MM.1S (cell line): ENCODE measurements at regions not wholly inside any gene's neighbourhood (a gene's known extent, or its start where the extent isn't known, plus 50 kb on each side); places are given as distances from the start of the nearest gene placed in this dataset.
A peak's percentile ranks its signal among the peaks of the same experiment; 100 is the strongest.

ENCODE experiments used
- DNase-seq: peaks from one replicate; pipeline ENCODE4 v3.0.0-alpha.2; 2015
- H2AFZ ChIP-seq: fragments of 300-600 bp; sonication (generic); 2 replicates; pipeline ENCODE4 v1.6.0; 2016; ENCODE audit warnings: antibody characterized with exemption, low read length
- H3F3A ChIP-seq: fragments of 300-600 bp; sonication (generic); 2 replicates; pipeline ENCODE4 v1.6.1; 2016; ENCODE audit warnings: mild to moderate bottlenecking, antibody characterized with exemption, low read length, moderate library complexity, mixed read lengths; ENCODE audit not compliant: insufficient read depth
- H3K27ac ChIP-seq: fragments of 300-600 bp; sonication (generic); 2 replicates; pipeline ENCODE4 v1.5.1; 2016; ENCODE audit warnings: mild to moderate bottlenecking, low read length
- H3K27me3 ChIP-seq: fragments of 300-600 bp; sonication (generic); replicated peaks from 2 replicates; pipeline ENCODE4 v1.6.0; 2016; ENCODE audit warnings: low read length; ENCODE audit not compliant: insufficient read depth
- H3K36me3 ChIP-seq: fragments of 300-600 bp; sonication (generic); replicated peaks from 2 replicates; pipeline ENCODE4 v1.6.1; 2016; ENCODE audit warnings: mild to moderate bottlenecking, low read length, mixed read lengths; ENCODE audit not compliant: insufficient read depth
- H3K4me1 ChIP-seq: fragments of 300-600 bp; sonication (generic); 2 replicates; pipeline ENCODE4 v1.6.1; 2016; ENCODE audit warnings: low read length, mixed read lengths
- H3K4me2 ChIP-seq: fragments of 300-600 bp; sonication (generic); 2 replicates; pipeline ENCODE4 v1.6.0; 2016; ENCODE audit warnings: low read depth, low read length
- H3K4me3 ChIP-seq: fragments of 300-600 bp; sonication (generic); 2 replicates; pipeline ENCODE4 v1.5.1; 2016; ENCODE audit warnings: low read length, mixed read lengths
- H3K79me2 ChIP-seq: fragments of 300-600 bp; sonication (generic); 2 replicates; pipeline ENCODE4 v1.6.1; 2016; ENCODE audit warnings: mixed run types, low read length, mixed read lengths
- H3K9ac ChIP-seq: fragments of 300-600 bp; sonication (generic); 2 replicates; pipeline ENCODE4 v1.6.1; 2016; ENCODE audit warnings: low read length, mixed read lengths
- H3K9me2 ChIP-seq: fragments of 300-600 bp; sonication (generic); replicated peaks from 2 replicates; pipeline ENCODE4 v1.6.1; 2016; ENCODE audit warnings: mild to moderate bottlenecking, low read length, mixed read lengths; ENCODE audit not compliant: insufficient read depth
- H3K9me3 ChIP-seq: fragments of 300-600 bp; sonication (generic); replicated peaks from 2 replicates; pipeline ENCODE4 v1.6.1; 2016; ENCODE audit warnings: mild to moderate bottlenecking, low read length, mixed read lengths; ENCODE audit not compliant: insufficient read depth
- H4K20me1 ChIP-seq: fragments of 300-600 bp; sonication (generic); 2 replicates; pipeline ENCODE4 v1.6.1; 2016; ENCODE audit warnings: mild to moderate bottlenecking, low read length, moderate library complexity, mixed read lengths; ENCODE audit not compliant: insufficient read depth
- EZH2 ChIP-seq: fragments of 300-600 bp; sonication (generic); optimal IDR thresholded peaks from 2 replicates; pipeline ENCODE3; 2017; ENCODE audit warnings: low read depth, mild to moderate bottlenecking, antibody characterized with exemption, low read length, mixed read lengths
- EZH2phosphoT487 ChIP-seq: fragments of 300-600 bp; sonication (generic); IDR thresholded peaks from 2 replicates; pipeline ENCODE4 v1.6.1; 2018; ENCODE audit warnings: antibody characterized with exemption, low read length
- TF ChIP-seq, protein P1 (sequence below): fragments of 300-600 bp; sonication (generic); IDR thresholded peaks from 2 replicates; pipeline ENCODE4 v1.5.1; 2016; ENCODE audit warnings: antibody characterized with exemption, low read length, mixed read lengths

DNA sequence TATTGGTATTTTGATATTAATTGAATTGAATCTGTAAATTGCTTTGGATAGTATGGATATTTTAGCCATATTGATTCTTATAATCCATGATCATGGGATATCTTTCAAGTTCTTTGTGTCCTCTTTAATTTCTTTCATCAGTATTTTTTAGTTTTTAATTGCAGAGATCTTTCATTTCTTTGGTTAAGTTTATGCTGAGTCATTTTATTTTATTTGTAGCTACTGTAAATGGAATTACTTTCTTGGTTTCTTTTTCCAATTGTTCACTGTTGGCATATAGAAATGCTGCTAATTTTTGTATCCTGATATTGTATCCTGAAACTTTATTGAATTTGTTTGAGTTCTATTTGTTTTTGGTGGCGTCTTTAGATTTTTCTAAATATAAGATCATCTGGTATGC is 79.5 kb upstream of the DSEL start:
- no peak overlapping the region for H3K27ac ChIP-seq
- no peaks in the 10 kb centered on the region for H3F3A ChIP-seq
- H4K20me1 ChIP-seq = no peaks in the 10 kb centered on the region
- H3K27me3 ChIP-seq = no peaks in the 10 kb centered on the region
- no peak for DNase-seq
- no peak for TF ChIP-seq EZH2
- TF ChIP-seq EZH2phosphoT487 = no peak
- TF ChIP-seq, protein P1, sequence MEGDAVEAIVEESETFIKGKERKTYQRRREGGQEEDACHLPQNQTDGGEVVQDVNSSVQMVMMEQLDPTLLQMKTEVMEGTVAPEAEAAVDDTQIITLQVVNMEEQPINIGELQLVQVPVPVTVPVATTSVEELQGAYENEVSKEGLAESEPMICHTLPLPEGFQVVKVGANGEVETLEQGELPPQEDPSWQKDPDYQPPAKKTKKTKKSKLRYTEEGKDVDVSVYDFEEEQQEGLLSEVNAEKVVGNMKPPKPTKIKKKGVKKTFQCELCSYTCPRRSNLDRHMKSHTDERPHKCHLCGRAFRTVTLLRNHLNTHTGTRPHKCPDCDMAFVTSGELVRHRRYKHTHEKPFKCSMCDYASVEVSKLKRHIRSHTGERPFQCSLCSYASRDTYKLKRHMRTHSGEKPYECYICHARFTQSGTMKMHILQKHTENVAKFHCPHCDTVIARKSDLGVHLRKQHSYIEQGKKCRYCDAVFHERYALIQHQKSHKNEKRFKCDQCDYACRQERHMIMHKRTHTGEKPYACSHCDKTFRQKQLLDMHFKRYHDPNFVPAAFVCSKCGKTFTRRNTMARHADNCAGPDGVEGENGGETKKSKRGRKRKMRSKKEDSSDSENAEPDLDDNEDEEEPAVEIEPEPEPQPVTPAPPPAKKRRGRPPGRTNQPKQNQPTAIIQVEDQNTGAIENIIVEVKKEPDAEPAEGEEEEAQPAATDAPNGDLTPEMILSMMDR = no peak
- H3K9me3 ChIP-seq = no peaks in the 10 kb centered on the region
- H3K36me3 ChIP-seq = no peaks in the 10 kb centered on the region
- H2AFZ ChIP-seq = no peak overlapping the region
- no peaks in the 10 kb centered on the region for H3K4me1 ChIP-seq
- H3K4me3 ChIP-seq = no peak overlapping the region
- no peaks in the 10 kb centered on the region for H3K79me2 ChIP-seq
- no peak overlapping the region for H3K9ac ChIP-seq
- H3K9me2 ChIP-seq = no peaks in the 10 kb centered on the region
- H3K4me2 ChIP-seq = no peak overlapping the region

DNA sequence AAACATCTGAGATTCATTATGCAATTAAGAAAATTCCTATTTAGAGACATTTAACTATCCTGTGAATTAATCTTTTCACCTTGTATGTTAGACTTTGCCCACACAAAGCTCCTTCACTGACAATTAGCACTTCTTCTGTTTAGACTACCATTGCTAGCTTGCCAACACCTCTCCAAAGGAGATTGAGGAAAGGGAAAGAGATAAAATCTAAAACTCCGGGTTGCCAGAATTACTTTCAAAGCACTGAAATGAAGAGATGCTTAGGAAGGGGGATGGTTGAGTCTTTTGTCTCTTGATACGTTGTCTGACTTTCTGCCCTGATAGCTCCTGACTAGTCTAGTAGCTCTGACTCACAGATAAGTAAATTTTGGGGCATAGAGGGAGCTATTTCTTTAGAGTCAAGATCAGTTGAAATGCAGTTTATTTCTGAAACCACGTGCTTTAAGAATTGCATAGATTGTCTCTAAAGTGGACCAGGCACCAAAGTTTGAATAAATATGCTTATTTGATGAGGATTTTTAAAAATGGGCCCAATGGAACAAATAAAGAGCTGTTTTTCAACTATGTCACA is 74.1 kb upstream of the DSEL start:
- Histone ChIP-seq H3F3A (no peaks in the 10 kb centered on the region), H3K9me2 (no peaks in the 10 kb centered on the region), H3K4me1 (no peaks in the 10 kb centered on the region), H3K27ac (no peak overlapping the region), H3K9me3 (no peaks in the 10 kb centered on the region), H3K4me3 (no peak overlapping the region), H3K4me2 (no peak overlapping the region), H3K9ac (no peak overlapping the region), H2AFZ (no peak overlapping the region), H3K36me3 (no peaks in the 10 kb centered on the region), H3K79me2 (no peaks in the 10 kb centered on the region), H4K20me1 (no peaks in the 10 kb centered on the region), H3K27me3 (no peaks in the 10 kb centered on the region)
- TF ChIP-seq, protein P1 = no peak
- TF ChIP-seq EZH2phosphoT487 = no peak
- TF ChIP-seq EZH2 = no peak
- DNase-seq = peak; percentile 8

DNA sequence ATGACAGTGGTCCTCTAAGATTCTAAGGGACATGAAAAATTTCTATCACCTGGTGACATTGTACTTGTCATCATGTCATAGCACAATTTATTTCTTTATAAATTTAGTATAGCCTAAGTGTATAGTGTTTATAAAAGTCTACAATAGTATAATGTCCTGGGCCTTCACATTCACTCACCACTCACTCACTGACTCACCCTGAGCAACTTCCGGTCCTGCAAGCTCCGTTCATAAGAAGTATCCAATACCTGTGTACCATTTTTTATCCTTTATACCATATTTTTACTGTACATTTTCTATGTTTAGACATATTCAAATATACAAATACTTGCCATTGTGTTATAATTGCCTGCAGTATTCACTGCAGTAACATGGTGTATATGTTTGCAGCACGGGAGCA is 72.8 kb upstream of the DSEL start:
- no peak for DNase-seq
- Histone ChIP-seq H3K9me2 (no peaks in the 10 kb centered on the region), H3K79me2 (no peaks in the 10 kb centered on the region), H3K9me3 (no peaks in the 10 kb centered on the region), H3K27me3 (no peaks in the 10 kb centered on the region), H4K20me1 (no peaks in the 10 kb centered on the region), H3K36me3 (no peaks in the 10 kb centered on the region), H2AFZ (no peak overlapping the region), H3K9ac (no peak overlapping the region), H3K4me3 (no peak overlapping the region), H3K4me2 (no peak overlapping the region), H3K4me1 (no peaks in the 10 kb centered on the region), H3F3A (no peaks in the 10 kb centered on the region), H3K27ac (no peak overlapping the region)
- TF ChIP-seq EZH2 = no peak

GRCh38 chr18:67586101-67586500 is 69.6 kb upstream of the DSEL start:
- no peak overlapping the region for H3K27ac ChIP-seq
- H3K4me1 ChIP-seq = no peaks in the 10 kb centered on the region
- no peaks in the 10 kb centered on the region for H3K36me3 ChIP-seq
- H3K9me2 ChIP-seq = no peaks in the 10 kb centered on the region
- TF ChIP-seq, protein P1 = no peak
- no peak for TF ChIP-seq EZH2phosphoT487
- no peak for TF ChIP-seq EZH2
- no peak for DNase-seq
- no peaks in the 10 kb centered on the region for H3K9me3 ChIP-seq
- no peak overlapping the region for H3K4me2 ChIP-seq
- H3K27me3 ChIP-seq = no peaks in the 10 kb centered on the region
- H2AFZ ChIP-seq = no peak overlapping the region
- H3K9ac ChIP-seq = no peak overlapping the region
- H3K4me3 ChIP-seq = no peak overlapping the region
- H3F3A ChIP-seq = no peaks in the 10 kb centered on the region
- H3K79me2 ChIP-seq = no peaks in the 10 kb centered on the region
- no peaks in the 10 kb centered on the region for H4K20me1 ChIP-seq
